PC-3 (cell line): ENCODE measurements at regions not wholly inside any gene's neighbourhood (a gene's known extent, or its start where the extent isn't known, plus 50 kb on each side); places are given as distances from the start of the nearest gene placed in this dataset.

Experiments used
- ATAC-seq: fragments of 200-7000 bp; cut with Tn5 transposase; 2 replicates; pipeline ENCODE4 v1.9.1; 2020; ENCODE audit warnings: mild to moderate bottlenecking, moderate library complexity
- BruUV-seq: library from RNA; stranded (reverse); fragments of 400-500 nt; replicated peaks from 2 replicates; lab custom pipeline; 2021; lab: Mats Ljungman, UMichigan
- CTCF ChIA-PET: fragments of 300-600 bp; sonication (Branson Sonifier 250); formaldehyde crosslinking; loops from one replicate; lab custom pipeline; 2022; ENCODE audit warnings: antibody characterized with exemption; lab: Charles Lee
- POLR2A ChIA-PET: fragments of 300-600 bp; sonication (Branson Sonifier 250); formaldehyde crosslinking; loops from one replicate; lab custom pipeline; 2022; ENCODE audit warnings: antibody characterized with exemption; ENCODE audit not compliant: unreplicated experiment; lab: Charles Lee
- DNase-seq: peaks from one replicate; pipeline ENCODE4 v3.0.0-alpha.2; 2015
- H2AFZ ChIP-seq: fragments of 300-600 bp; sonication (generic); 2 replicates; pipeline ENCODE4 v1.6.0; 2016; ENCODE audit warnings: antibody characterized with exemption, low read length
- H3F3A ChIP-seq: fragments of 300-600 bp; sonication (generic); one replicate; pipeline ENCODE4 v1.6.0; 2017; ENCODE audit warnings: antibody characterized with exemption, low read length, control low read depth, mild to moderate bottlenecking; ENCODE audit not compliant: unreplicated experiment
- H3K27ac ChIP-seq: fragments of 300-600 bp; sonication (generic); 2 replicates; pipeline ENCODE4 v1.5.1; 2016; ENCODE audit warnings: mild to moderate bottlenecking, low read length
- H3K27me3 ChIP-seq: fragments of 300-600 bp; sonication (generic); 2 replicates; pipeline ENCODE4 v1.6.1; 2016; ENCODE audit warnings: low read length, mixed read lengths
- H3K36me3 ChIP-seq: fragments of 300-600 bp; sonication (generic); 2 replicates; pipeline ENCODE4 v1.6.1; 2016; ENCODE audit warnings: low read depth, mixed run types, low read length, mixed read lengths
- H3K4me1 ChIP-seq: fragments of 300-600 bp; sonication (generic); 2 replicates; pipeline ENCODE4 v1.5.1; 2016; ENCODE audit warnings: low read length; ENCODE audit not compliant: insufficient read depth
- H3K4me2 ChIP-seq: fragments of 300-600 bp; sonication (generic); 2 replicates; pipeline ENCODE4 v1.6.0; 2016; ENCODE audit warnings: low read length
- H3K4me3 ChIP-seq: fragments of 300-600 bp; sonication (generic); 2 replicates; pipeline ENCODE4 v1.5.1; 2016; ENCODE audit warnings: mild to moderate bottlenecking, low read length, mixed read lengths
- H3K79me2 ChIP-seq: fragments of 300-600 bp; sonication (generic); 2 replicates; pipeline ENCODE4 v1.6.1; 2017; ENCODE audit warnings: low read length, mixed read lengths
- H3K9ac ChIP-seq: fragments of 300-600 bp; sonication (generic); 2 replicates; pipeline ENCODE4 v1.6.0; 2016; ENCODE audit warnings: mild to moderate bottlenecking, low read length
- H3K9me2 ChIP-seq: fragments of 300-600 bp; sonication (generic); replicated peaks from 2 replicates; pipeline ENCODE4 v1.6.1; 2016; ENCODE audit warnings: mixed run types, low read length, mixed read lengths
- H3K9me3 ChIP-seq: fragments of 300-600 bp; sonication (generic); 2 replicates; pipeline ENCODE4 v1.6.1; 2016; ENCODE audit warnings: low read length, mixed read lengths
- H4K20me1 ChIP-seq: fragments of 300-600 bp; sonication (generic); 2 replicates; pipeline ENCODE4 v1.6.1; 2016; ENCODE audit warnings: low read length, mixed read lengths
- CTCF ChIP-seq: fragments of 300-600 bp; sonication (generic); conservative IDR thresholded peaks from 2 replicates; pipeline ENCODE4 v1.5.1; 2017; ENCODE audit warnings: antibody characterized with exemption, low read depth, mild to moderate bottlenecking, low read length
- EZH2 ChIP-seq: fragments of 300-600 bp; sonication (generic); IDR thresholded peaks from one replicate; pipeline ENCODE4 v1.6.1; 2017; ENCODE audit warnings: antibody characterized with exemption, mild to moderate bottlenecking, low read length; ENCODE audit not compliant: unreplicated experiment
- EZH2phosphoT487 ChIP-seq: fragments of 300-600 bp; sonication (generic); IDR thresholded peaks from 2 replicates; pipeline ENCODE4 v1.6.1; 2018; ENCODE audit warnings: mild to moderate bottlenecking, antibody characterized with exemption, low read length, borderline replicate concordance
- intact Hi-C: fragments of 100-400 bp; cut with micrococcal nuclease; formaldehyde crosslinking; loops from 2 replicates; pipeline ENCODE4 v1.9.0; 2023

GRCh38 chr5:68551436-68551835, 335.9 kb downstream of the PIK3R1 start:
- Histone ChIP-seq H3K27ac (no peak overlapping the region), H3K36me3 (no peaks in the 10 kb centered on the region), H3K4me2 (no peak overlapping the region), H2AFZ (no peak overlapping the region), H3K4me3 (no peak overlapping the region), H3K4me1 (0 out of 2 replicates have a peak, but pooled peaks cover 5% of the 10 kb centered on the region), H4K20me1 (no peaks in the 10 kb centered on the region), H3K9me3 (no peaks in the 10 kb centered on the region), H3K9me2 (no peaks in the 10 kb centered on the region), H3K9ac (no peak overlapping the region), H3F3A (no peaks in the 10 kb centered on the region), H3K79me2 (no peaks in the 10 kb centered on the region), H3K27me3 (no peaks in the 10 kb centered on the region)
- no peak for DNase-seq
- CTCF ChIA-PET: no interaction called here
- no TSS peak for BruUV-seq
- POLR2A ChIA-PET: no interaction called here
- intact Hi-C loops: no loop called here
- TF ChIP-seq CTCF (no peak), EZH2 (no peak), EZH2phosphoT487 (no peak)
- ATAC-seq: no peak

- CTCF ChIA-PET: no interaction called here
- ATAC-seq (no peak), DNase-seq (no peak)
- no peaks in the 10 kb centered on the region for H3K9me2 ChIP-seq
- no peaks in the 10 kb centered on the region for H3K27me3 ChIP-seq
- no TSS peak for BruUV-seq
- POLR2A ChIA-PET: no interaction called here
- H3K9ac ChIP-seq: no peak overlapping the region
- intact Hi-C loops: no loop called here
- 0 out of 2 replicates have a peak, but pooled peaks cover 1% of the 10 kb centered on the region for H3K4me1 ChIP-seq
- H3K4me3 ChIP-seq: no peak overlapping the region
- H4K20me1 ChIP-seq: no peaks in the 10 kb centered on the region
- H3K36me3 ChIP-seq: no peaks in the 10 kb centered on the region
- no peaks in the 10 kb centered on the region for H3K9me3 ChIP-seq
- no peaks in the 10 kb centered on the region for H3K79me2 ChIP-seq
- no peak overlapping the region for H2AFZ ChIP-seq
- no peak for TF ChIP-seq CTCF
- no peak for TF ChIP-seq EZH2phosphoT487
- no peak for TF ChIP-seq EZH2
- H3K27ac ChIP-seq: no peak overlapping the region
- H3F3A ChIP-seq: no peaks in the 10 kb centered on the region
- no peak overlapping the region for H3K4me2 ChIP-seq
These were observed 339.2 kb downstream of the PIK3R1 start for GRCh38 chr5:68554571-68555279.

- H3K27me3 ChIP-seq: no peaks in the 10 kb centered on the region
- CTCF ChIA-PET: no interaction called here
- DNase-seq (no peak), ATAC-seq (no peak)
- no peaks in the 10 kb centered on the region for H3K36me3 ChIP-seq
- no peak overlapping the region for H2AFZ ChIP-seq
- no peaks in the 10 kb centered on the region for H3K79me2 ChIP-seq
- POLR2A ChIA-PET: no interaction called here
- BruUV-seq: no TSS peak
- no peaks in the 10 kb centered on the region for H4K20me1 ChIP-seq
- H3K4me1 ChIP-seq: no peaks in the 10 kb centered on the region
- no peak for TF ChIP-seq EZH2
- TF ChIP-seq EZH2phosphoT487: no peak
- no peak for TF ChIP-seq CTCF
- no peaks in the 10 kb centered on the region for H3K9me3 ChIP-seq
- H3F3A ChIP-seq: no peaks in the 10 kb centered on the region
- no peak overlapping the region for H3K9ac ChIP-seq
- no peak overlapping the region for H3K4me2 ChIP-seq
- H3K4me3 ChIP-seq: no peak overlapping the region
- intact Hi-C loops: no loop called here
- no peak overlapping the region for H3K27ac ChIP-seq
- H3K9me2 ChIP-seq: no peaks in the 10 kb centered on the region
These were observed 340.5 kb downstream of the PIK3R1 start for GRCh38 chr5:68555907-68556681.
